Right renal pelvis (tissue), 4 donors: ENCODE measurements at regions not wholly inside any gene's neighbourhood (a gene's known extent, or its start where the extent isn't known, plus 50 kb on each side); places are given as distances from the start of the nearest gene placed in this dataset.
"Not testable (repeated sequence)": the region's sequence is repeated elsewhere in the genome, so short reads cannot be mapped to it uniquely, and the experiment has no call there.

Source experiments
- DNase-seq, 4 donors: peaks; one replicate each; pipeline ENCODE4 v3.0.0-alpha.2; 2013; ENCODE audit warnings: low read depth in 4 of 4, low spot score in 3 of 4, missing footprints in 1 of 4

DNA sequence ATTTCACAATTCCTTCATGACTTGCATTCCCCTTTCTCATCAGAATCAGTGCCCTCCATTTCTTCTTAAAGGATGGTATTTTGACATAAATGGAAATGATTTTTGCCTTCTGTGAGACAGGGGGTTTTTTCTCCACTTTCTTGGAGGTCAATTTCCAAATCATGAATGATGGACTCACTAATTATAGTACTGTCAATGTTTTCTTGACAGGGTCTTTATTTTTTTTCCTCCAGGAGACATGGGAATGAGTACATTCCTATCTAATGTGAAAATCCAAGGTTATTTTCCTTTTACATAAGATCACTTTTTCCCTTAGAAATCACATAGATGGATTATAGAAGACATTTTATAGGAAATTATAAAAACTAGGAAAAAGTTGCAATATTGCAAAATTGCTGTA, 141.7 kb downstream of the SPATA31A6 start:
- not testable (repeated sequence) for DNase-seq

DNA sequence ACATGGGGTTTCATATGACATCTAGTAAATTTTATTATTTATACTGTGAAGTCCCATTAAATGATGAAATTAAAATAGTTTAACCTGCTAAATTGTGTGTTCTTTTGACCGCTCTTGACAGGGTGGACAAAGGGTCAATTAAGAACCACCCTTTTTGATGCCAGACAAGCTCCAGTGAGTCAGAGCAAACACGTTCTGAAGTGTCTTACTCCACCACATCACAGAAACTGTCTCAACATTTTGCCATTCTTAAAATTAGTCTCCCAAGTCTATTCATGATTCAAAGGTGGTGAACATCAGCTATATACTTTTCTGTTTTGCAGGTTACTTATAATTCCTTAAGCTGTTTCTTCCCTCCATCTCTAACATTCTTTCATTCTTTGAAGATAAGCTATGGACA, 142.1 kb downstream of the SPATA31A6 start:
- DNase-seq: not testable (repeated sequence)

DNA sequence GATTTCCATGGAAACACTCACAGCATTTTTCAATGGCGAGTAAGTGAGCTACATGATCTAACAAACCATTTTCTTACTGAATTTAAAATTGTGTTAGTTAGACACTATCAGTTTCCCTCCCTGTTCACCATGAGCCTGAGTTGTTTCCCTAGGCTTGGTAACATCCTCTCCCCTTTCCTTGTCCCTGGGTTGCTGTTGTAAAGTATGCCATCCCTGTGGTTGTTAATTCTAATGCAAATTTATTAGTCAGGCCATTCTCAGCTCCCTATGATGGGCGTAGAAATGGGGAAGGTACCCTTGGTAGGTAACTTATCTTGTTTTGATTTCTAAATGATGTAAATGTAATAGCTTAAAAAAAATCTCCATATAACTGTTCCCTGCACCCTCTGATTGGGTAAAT, 143.0 kb downstream of the SPATA31A6 start:
- not testable (repeated sequence) for DNase-seq

DNA sequence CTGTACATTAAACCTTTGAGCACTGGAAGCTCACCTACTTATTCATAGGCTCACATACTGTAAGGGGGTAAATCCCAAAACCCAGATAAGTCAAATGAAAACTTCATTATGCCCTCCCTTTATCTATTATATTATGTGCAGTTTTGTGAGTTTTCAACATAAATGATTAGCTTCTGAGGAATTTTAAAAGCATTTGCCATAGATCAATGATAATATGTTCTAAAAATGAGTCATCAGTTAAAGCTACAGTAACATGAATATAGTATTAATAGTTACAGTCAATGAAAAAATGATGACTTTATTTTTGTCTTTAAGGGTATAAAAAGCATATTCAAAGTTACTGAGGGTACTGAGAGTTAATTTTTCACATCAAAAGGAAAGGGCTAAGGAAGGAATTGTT, 151.9 kb downstream of the SPATA31A6 start:
- not testable (repeated sequence) for DNase-seq

DNA sequence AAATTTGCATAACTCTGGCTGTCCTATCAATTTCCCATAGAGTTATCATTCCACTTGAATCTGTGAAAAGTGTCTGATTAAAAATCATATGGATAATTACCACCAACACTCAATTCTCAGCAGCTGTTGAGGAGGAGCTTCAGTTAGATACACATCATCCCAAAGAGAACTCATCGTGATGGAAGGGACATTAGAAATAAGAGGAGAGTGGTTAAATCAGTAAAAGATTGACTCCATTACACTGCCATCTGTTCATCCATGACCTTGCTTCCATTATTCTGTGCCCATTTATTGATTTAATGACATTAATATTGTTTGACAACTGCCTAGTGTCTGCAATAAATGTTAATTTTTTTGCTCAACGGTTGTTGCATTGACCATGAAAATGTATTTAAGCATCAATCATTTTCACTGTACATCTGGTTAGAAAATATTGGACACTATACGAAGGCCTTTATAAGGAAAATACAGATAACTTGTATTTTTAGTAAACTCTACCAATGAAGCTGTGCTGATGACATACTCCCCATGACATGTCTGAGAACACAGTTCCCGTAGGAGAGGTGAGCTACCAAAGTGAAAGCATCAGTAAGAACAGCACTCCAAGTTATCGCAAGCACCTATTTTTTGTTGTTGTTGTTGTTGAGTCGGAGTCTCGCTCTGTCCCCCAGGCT, 152.7 kb downstream of the SPATA31A6 start:
- not testable (repeated sequence) for DNase-seq

DNA sequence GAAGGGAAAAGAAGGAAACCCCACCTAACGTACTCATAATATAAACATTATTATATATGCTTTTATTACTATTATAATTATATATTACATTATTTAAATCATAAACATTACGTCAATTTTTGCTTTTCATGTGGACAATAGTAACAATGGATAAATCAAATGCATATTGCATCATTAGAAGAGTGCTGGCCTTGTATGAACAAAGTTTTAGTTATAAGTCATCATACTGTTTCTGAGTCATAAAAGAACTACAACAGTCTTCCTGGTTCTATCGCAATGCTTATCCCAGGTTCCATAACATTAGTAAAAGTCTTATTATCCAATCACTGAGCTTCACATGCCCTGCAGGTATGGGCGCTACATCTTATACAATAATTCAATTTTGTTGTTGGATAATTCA, 154.8 kb downstream of the SPATA31A6 start:
- not testable (repeated sequence) for DNase-seq

DNA sequence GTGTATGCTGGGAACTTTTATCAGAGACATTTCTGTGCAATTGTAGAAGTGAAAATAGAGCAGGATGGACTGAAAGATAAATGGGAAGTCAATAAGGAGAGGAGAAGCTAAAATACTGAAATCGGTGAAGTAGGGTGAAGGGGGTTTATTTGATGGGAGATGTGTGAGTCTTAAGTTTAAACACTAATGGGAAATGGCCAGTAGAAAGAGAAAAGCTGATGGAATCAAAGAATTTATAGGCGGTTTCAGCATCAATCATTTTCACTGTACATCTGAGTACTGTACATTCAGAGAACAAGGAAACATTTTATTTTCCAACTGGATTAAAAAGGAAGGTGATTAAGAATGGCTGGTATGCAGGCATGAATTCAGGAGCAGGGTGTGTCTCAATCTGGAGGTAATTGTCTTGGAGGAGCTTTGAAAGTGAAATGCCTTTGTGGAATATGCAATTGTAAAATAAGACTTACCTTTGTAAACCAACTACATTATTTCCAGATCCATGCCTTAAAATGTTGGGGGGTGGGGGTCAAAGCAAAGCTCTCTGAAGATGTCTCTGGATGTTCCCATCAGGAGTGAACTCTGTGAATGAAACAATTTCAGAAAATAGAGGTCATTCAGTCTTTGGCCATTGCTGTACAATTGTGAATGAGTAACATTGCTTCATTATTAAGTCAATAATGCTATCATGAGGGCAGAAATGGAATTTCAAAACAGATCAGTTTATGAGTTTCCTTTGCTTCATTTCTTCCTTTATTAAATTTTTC, 156.4 kb downstream of the SPATA31A6 start:
- not testable (repeated sequence) for DNase-seq

DNA sequence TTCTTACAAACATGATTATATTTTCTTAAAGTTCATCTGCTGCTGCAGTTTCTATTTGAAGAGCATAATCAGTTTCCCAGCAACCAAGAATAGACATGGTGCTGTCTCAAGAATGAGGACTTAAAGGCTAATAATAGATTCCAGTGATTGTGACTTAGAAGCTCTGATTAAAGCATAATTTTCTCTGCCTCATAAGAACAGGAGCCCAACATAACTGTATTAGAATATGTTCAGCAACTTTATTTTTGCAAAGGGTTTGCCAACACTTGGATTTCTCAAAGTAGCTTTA, 156.9 kb downstream of the SPATA31A6 start:
- DNase-seq: not testable (repeated sequence)

DNA sequence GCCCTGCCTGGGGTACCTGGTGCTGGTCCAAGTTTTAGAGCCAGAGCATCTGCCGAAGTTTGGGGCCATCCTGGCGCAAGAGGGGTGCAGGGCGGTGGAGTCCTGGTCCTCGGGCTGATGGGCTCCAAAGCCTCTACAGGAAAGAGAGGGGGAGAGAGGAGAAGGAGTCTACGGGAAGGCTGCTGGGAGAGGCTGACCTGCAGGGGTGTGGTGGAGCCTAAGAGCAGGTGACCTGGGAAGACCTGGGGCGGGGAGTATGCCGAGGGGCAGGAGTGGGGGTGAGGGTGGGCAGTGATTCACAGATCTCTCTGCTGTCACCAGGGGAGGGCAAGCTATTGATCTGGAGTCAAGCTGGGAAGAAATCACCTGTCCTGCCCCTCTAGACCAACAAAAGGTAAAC, 158.4 kb downstream of the SPATA31A6 start:
- not testable (repeated sequence) for DNase-seq

DNA sequence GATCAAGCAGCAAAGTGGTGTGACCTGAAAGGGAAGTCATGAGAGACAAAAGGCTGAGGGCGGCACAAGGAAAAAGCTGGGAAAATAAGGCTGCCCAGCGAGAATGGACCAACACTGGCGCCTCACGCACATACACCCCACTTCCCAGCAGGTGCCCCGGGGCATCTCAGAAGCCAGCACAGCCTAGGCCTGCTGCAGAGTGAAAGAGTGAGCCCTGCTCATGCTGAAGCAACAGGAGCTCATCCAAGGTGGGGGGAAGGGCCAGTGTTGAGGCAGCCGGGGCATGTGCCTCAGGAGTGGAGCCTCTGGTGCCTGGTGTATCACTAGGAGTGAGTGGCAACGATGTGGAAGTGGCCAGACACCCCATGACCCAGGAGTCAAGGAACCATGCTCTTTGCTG, 158.8 kb downstream of the SPATA31A6 start:
- not testable (repeated sequence) for DNase-seq

DNA sequence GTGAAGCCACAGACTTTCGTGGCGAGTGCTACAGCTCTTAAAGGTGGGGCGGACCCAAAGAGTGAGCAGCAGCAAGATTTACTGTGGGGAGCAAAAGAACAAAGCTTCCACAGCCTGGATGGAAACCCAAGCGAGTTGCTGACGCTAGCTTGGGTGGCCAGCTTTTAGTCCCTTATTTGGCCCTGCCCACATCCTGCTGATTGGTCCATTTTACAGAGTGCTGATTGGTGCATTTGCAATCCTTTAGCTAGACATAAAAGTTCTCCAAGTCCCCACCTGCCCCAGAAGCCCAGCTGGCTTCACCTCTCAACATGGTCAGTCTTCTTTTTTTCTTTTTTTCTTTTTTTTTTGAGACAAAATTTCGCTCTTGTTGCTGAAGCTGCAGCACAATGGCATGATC, 161.0 kb downstream of the SPATA31A6 start:
- DNase-seq: not testable (repeated sequence)

DNA sequence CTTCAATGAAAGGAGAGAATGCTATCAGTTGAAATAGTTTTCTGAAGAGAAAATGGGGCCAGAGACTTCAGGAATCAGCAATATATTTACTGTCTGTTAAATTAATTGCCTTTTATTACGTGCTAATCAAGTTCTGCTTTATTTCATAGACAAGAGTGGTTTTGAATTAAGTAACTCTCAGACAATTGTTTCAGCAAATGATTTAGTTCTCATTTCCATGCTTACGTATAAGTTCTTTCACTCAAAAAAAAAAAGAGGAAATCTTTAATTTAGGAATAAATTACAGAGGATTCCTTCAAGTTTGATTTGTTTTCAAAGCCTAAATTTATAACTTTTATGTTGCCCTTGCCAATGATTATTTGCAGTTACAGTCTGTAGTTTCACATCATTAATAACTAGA, 163.5 kb downstream of the SPATA31A6 start:
- not testable (repeated sequence) for DNase-seq

DNA sequence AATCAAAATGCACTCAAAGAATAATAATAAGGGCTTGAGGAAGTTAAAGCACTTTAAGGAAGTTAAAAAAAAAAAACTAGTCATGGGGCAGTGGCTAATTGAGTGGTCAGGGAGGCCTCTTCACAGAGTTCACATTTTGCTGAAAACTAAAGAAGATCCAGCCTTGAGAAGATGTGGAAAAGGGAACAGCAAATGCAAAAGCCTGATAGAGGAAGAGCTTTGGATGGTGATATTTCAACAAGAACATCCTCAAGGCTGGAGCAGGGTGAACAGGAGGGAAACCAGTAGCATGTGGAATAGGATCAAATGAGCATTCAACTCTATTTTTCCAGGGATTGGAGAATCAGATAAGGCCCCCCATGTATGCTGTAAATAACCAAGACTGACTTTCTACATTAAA, 165.7 kb downstream of the SPATA31A6 start:
- not testable (repeated sequence) for DNase-seq

DNA sequence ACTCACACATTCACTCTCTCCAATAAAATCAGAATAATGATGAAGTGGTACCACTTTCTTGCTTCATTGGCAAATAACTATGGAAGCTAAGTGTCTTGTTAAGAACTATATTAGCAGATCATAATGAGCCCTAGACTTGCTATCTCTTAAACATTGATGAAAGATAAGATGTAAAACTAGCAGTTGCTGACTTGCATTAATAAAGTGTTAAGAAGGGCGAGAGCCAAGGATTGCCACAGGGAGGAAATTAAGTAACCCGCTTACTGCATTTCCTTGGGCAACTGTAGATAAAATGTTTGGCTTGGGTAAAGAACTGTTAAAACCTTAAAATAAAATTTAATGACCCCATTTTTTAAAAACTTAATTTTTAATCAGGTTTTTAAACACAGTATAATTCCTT, 167.0 kb downstream of the SPATA31A6 start:
- DNase-seq: not testable (repeated sequence)

DNA sequence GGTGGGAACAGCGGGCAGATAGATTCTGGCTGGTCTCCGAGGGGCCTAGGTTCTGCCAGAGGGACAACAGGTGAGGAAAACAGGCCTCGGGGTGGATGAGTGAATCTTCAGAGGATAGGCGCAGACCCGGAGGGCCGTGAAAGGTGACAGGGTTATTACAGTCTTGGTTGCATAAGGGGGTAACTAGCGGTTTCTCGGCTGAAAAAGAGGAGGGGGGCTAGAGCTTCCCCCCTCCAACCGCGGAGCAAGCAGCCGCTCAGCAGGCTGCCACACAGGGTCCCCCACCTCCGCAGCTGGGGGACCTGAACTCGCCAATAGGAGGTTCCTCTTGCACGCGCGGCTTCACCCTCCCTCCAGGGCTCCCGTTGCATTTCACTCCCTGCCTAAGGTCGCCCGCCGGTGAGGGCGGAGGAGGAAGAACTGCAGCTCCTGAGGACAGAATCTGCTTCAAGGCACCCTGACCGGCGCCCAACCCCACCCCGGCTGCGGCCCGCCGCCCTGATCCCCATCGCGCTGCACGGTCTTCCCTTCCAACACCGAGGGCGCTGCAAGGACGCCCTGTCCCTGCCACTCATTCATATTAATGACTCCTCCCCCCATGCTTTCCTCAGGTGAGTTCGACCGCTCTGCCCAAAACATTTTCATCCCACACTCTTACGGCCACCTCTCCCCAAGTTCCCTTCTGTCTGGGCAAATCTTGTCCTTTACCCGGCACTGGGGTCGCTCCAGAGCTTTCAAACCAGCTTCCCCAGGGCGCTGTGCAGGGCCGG, 174.3 kb downstream of the SPATA31A6 start:
- not testable (repeated sequence) for DNase-seq

DNA sequence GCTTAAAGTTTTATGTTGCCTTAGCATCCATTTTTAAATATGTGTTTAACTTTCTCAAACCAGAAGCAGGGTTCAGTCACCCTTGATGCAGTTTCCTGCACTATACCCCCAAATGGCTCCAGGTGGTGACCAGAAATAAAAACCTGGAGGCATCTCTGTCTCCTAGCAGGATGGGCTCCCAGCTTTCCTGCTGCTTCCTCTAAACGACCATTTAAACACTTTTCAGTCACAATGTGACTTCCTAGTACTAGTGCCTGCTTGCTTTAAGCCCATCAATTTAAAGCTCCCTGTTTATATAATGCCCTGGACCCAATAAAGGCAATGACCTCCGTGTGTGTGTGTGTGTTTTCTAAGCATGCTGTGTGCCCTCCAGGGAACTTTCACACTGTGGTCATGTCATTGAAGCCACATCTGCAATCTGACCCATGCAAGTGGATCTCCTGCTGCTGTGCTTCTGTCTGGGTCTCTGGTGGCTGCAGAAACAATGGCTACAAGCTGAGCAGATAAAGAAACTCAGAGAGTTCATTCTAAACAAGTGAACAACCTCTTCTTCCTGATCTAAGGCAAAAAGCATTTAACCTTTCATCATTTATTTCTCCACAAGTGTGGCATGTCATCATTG, 175.3 kb downstream of the SPATA31A6 start:
- DNase-seq: not testable (repeated sequence)

DNA sequence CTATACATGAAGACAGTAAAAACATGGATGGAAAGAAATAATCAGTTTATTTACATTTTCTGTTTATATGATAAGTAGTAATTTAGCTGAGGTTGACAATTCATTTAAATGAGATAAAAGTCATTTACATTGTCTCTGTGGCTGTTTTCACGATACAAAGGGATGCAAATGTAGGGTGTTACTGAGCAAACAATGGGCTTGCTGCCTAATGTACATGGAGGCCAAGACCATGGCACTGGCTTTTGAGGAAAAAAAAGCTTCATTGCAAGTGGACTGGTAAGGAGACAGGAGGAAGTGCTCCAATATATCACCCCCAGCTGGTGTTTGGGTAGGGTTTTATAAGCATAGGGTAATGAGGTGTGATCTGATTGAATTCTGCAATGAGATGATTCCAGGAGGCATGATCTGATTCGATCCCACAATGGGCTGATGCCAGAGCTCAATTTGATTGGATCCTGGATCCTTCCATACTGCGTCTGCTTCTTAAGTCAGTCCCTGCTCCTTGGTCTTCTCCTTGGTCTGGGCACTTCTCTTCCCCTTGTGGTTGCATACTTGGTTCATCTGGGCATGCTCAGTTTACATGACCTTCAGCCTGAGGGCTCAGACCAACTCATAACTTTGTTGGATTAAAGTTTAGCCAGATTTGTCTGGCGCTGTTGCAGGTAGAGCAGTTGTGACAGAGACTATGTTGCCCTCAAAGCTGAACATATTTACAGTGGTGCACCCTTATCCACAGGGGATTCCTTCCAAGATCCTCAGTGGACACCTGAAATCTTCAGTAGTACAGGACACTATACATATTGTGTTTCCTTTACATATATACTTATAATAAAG, 181.2 kb downstream of the SPATA31A6 start:
- DNase-seq: not testable (repeated sequence)

DNA sequence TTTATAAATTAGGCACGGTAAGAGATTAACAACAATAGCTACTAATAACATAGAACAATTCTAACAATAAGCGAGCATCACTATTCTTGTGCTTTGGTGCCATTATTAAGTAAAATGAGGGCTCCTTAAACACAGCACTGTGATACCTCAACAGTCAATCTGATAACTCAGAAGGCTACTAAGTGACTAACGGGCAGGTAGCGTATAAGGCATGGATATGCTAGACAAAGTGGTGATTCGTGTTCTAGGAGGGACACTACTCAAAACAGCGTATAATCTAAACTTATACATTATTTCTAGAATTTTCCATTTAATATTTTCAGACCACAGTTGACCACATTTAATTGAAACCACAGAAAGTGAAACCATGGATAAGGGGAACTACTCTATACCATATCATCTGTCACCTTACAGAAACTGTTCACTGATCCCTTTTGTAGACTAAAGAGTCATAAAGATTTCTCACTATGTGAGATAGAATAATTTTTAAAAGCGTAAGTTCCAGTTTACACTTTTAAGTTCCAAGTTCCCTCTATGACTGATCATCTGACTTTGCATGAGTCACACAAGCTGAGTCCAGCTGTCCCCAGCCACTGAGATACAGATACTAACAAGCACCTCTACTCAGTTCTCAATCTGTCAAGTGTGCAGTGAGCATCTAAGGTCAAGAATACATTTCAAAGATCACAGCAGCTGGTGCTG, 181.9 kb downstream of the SPATA31A6 start:
- DNase-seq: not testable (repeated sequence)

DNA sequence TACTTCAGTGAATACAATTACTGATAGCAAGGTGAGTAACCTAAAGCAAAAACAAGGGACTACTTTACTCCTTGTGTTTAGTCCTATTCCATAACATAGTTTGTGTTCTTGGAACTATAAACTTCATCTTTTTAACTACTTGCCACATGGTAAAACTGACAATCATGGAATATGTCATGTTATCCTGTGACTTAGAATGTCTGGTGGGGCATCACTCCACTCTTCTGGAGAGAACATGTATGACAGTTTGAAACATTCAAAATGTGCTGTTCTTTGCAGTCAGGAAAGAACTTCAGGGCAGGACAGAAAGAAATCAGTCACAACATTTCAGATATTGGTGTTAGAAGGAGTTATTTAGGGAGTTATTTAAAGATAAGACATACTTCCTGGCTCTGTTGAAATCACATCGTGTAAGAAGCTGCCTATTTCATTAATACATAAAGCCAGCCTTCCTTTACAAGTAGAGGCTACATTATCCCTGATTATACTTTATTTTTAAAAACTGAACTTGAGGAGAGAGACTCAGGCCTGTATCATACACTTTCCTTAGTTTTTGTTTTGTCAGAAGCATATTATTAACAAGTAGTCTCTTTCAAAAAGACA, 184.9 kb downstream of the SPATA31A6 start:
- DNase-seq: not testable (repeated sequence)
